HG02642 (cell line): ENCODE measurements at regions not wholly inside any gene's neighbourhood (a gene's known extent, or its start where the extent isn't known, plus 50 kb on each side); places are given as distances from the start of the nearest gene placed in this dataset.
"Not testable (repeated sequence)": the region's sequence is repeated elsewhere in the genome, so short reads cannot be mapped to it uniquely, and the experiment has no call there.

Source experiments
- ATAC-seq: cut with Tn5 transposase; IDR thresholded peaks from one replicate; pipeline ENCODE4 v1.9.1; 2021; ENCODE audit warnings: mild to moderate bottlenecking; ENCODE audit not compliant: unreplicated experiment, poor library complexity

DNA sequence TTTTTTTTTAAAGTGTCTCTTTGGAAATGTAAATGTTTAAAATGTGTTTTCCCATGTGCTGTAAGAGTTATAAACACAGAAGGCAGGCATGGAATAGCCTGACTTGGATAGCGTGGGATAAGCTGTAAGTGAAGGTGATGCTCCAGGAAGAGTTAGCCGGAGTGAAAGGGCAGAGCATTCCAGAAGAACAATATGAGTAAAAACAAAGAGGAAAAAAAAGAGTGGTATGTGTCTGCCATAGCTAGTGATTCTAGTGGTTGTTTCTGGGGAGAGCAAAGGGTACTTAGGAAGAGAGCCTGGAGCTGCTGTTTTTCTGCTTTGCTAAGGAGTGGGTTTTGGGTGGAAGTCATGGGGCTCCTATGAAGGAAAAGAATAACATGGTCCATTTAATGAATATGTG is 126.9 kb upstream of the DLGAP1 start:
- ATAC-seq = no peak

GRCh38 chr18:4578449-4578848 is 123.3 kb upstream of the DLGAP1 start:
- ATAC-seq = no peak

GRCh38 chr18:4573735-4574134 is 118.6 kb upstream of the DLGAP1 start:
- no peak for ATAC-seq

- ATAC-seq = no peak
Observed at GRCh38 chr18:4557502-4557901, 102.4 kb upstream of the DLGAP1 start.

DNA sequence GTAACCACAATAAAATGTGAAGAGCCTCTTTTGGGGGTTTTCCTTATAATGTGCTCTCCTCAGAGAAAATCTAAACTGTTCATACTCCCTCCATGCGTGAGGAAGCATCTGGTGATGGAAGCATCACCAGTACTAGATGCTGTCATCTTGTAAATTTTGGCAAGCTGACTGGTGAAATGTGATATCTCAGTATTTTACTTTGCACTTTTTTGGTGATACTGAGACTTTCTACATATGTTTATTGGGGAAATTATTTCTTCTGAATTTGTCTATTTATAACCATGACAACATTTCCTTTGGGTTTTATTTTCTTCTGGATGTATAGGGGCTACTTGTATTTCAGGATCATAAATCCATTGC is 95.9 kb upstream of the DLGAP1 start:
- ATAC-seq = no peak

GRCh38 chr18:4549164-4549872 is 94.2 kb upstream of the DLGAP1 start:
- ATAC-seq = no peak

GRCh38 chr18:4547126-4547525 is 92.0 kb upstream of the DLGAP1 start:
- no peak for ATAC-seq

DNA sequence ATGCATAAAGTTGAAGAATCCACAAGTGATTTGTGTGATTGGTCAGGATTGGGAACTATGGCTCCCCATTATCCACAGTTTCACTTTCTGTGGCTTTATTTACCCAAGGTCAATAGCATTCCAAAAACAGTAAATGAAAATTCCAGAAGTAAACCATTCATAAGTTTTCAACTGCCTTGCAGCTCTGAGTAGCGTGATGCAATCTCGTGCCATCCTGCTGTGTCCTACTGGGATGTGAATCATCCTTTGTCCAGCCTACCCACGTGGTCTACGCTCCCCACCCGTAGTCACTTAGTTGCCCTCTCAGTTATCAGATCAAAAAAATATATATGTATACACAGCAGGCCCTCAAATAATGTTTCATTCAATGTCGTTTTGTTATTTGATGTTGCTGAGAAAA is 89.0 kb upstream of the DLGAP1 start:
- no peak for ATAC-seq

DNA sequence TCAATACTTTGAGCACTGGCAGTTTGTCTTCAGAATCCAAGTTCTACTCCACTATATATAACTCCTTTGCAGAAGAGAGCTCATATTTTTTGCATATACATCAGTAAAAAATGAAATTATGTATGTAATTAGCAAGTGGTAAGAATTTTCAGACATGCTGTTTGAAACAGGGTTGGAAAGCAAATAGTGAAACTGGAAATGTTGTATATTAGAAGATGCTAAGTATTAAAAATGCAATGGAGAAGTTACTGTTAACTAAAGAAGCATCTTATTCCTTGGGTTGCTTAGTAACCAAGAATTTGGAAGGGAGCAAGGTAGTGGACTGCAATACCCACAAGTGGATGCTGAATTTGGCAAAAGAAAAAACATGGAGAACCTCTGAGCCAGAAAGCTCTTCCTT is 88.6 kb upstream of the DLGAP1 start:
- no peak for ATAC-seq

DNA sequence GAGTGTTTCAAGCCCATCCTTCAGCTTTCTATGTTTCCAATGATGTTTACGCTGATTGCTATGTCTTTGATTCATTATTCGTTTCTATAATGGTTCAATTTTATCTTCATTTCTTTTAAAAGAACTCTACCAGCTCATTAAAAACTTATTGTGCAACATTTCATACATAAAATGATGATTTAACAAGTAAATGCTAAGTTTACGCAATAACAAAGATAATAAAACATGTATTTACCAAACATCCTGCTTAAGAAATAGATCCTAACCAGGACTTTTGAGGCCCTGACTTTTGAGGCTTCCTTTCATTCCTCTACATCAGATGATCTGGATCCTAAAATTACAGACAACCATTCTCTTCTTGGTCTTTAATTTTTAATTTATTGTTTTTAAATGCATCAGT is 86.5 kb upstream of the DLGAP1 start:
- no peak for ATAC-seq

GRCh38 chr18:4536447-4536846 is 81.3 kb upstream of the DLGAP1 start:
- ATAC-seq = no peak

GRCh38 chr18:4528405-4528804 is 73.3 kb upstream of the DLGAP1 start:
- ATAC-seq = no peak

GRCh38 chr18:4527826-4528225 is 72.7 kb upstream of the DLGAP1 start:
- not testable (repeated sequence) for ATAC-seq

- no peak for ATAC-seq
Observed at GRCh38 chr18:4524096-4524495, 69.0 kb upstream of the DLGAP1 start.

GRCh38 chr18:4511166-4511565 is 56.1 kb upstream of the DLGAP1 start:
- ATAC-seq = no peak

- no peak for ATAC-seq
Observed at GRCh38 chr18:4510711-4511110, 55.6 kb upstream of the DLGAP1 start.

GRCh38 chr18:4510160-4510559 is 55.1 kb upstream of the DLGAP1 start:
- ATAC-seq = no peak
